ENCODE measurements at regions not wholly inside any gene's neighbourhood (a gene's known extent, or its start where the extent isn't known, plus 50 kb on each side); places are given as distances from the start of the nearest gene placed in this dataset.

GRCh38 chr3:3503411-3503810, 295.8 kb upstream of the LRRN1 start:
- Histone ChIP-seq H4K20me1 (ENCODE audit: insufficient read depth) (no peaks in the 10 kb centered on the region), H3K27me3 (ENCODE audit: insufficient read depth, low read depth) (no peaks in the 10 kb centered on the region), H3K79me2 (ENCODE audit: low read depth) (no peaks in the 10 kb centered on the region), H3K4me3 (no peak overlapping the region), H3F3A (ENCODE audit: insufficient read depth, low read depth) (no peaks in the 10 kb centered on the region), H2AFZ (no peak overlapping the region), H3K4me1 (replicated peaks; ENCODE audit: insufficient read depth) (no peaks in the 10 kb centered on the region), H3K36me3 (ENCODE audit: low read depth) (no peaks in the 10 kb centered on the region), H3K27ac (no peak overlapping the region), H3K4me2 (no peak overlapping the region), H3K9me2 (ENCODE audit: insufficient read depth) (no peaks in the 10 kb centered on the region), H3K9me3 (ENCODE audit: insufficient read depth, low read depth) (no peaks in the 10 kb centered on the region)
- CTCF ChIA-PET = no interaction called here
- no TSS peak for BruUV-seq (replicated peaks)
- DNase-seq = no peak
- no peak for TF ChIP-seq EZH2 (IDR thresholded peaks at IDR 0.05; ENCODE audit: low read depth)
- TF ChIP-seq, protein P1, sequence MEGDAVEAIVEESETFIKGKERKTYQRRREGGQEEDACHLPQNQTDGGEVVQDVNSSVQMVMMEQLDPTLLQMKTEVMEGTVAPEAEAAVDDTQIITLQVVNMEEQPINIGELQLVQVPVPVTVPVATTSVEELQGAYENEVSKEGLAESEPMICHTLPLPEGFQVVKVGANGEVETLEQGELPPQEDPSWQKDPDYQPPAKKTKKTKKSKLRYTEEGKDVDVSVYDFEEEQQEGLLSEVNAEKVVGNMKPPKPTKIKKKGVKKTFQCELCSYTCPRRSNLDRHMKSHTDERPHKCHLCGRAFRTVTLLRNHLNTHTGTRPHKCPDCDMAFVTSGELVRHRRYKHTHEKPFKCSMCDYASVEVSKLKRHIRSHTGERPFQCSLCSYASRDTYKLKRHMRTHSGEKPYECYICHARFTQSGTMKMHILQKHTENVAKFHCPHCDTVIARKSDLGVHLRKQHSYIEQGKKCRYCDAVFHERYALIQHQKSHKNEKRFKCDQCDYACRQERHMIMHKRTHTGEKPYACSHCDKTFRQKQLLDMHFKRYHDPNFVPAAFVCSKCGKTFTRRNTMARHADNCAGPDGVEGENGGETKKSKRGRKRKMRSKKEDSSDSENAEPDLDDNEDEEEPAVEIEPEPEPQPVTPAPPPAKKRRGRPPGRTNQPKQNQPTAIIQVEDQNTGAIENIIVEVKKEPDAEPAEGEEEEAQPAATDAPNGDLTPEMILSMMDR (conservative IDR thresholded peaks at IDR 0.05) = no peak
- POLR2A ChIA-PET (ENCODE audit: unreplicated experiment) = no interaction called here
- intact Hi-C loops (cut with micrococcal nuclease; ENCODE audit: unreplicated experiment) = no loop called here

DNA sequence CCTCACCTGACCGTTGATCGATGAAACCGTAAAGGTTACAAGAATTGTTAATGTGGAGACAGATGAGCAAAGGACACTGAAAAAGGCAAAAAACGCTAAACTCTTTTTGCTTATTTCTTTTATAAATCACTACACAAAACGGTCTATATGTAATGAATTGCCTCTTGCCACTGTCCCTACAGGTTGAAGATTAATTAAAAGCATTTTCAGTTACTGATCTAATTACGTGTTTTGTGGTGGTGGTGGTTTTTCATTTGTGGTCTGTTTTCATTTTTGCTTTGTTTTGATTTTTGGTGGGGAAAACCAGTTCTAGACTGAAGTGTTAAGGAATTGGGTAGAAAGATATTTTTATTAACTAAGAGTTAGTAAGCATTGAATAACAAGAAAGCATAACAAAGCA, 299.2 kb upstream of the LRRN1 start:
- CTCF ChIA-PET = no interaction called here
- H3K4me1 ChIP-seq (replicated peaks; ENCODE audit: insufficient read depth) = no peaks in the 10 kb centered on the region
- no peaks in the 10 kb centered on the region for H3F3A ChIP-seq (ENCODE audit: insufficient read depth, low read depth)
- no peaks in the 10 kb centered on the region for H3K36me3 ChIP-seq (ENCODE audit: low read depth)
- TF ChIP-seq, protein P1 (conservative IDR thresholded peaks at IDR 0.05) = no peak
- H4K20me1 ChIP-seq (ENCODE audit: insufficient read depth) = no peaks in the 10 kb centered on the region
- H3K27ac ChIP-seq = no peak overlapping the region
- intact Hi-C loops (cut with micrococcal nuclease; ENCODE audit: unreplicated experiment) = loop anchor here (10.0 kb wide), 1 partner anchor 495 kb away; no protein-coding TSS in a partner anchor
- BruUV-seq (replicated peaks) = no TSS peak
- DNase-seq = no peak
- H3K9me3 ChIP-seq (ENCODE audit: insufficient read depth, low read depth) = no peaks in the 10 kb centered on the region
- H3K4me2 ChIP-seq = no peak overlapping the region
- no peaks in the 10 kb centered on the region for H3K9me2 ChIP-seq (ENCODE audit: insufficient read depth)
- no peak overlapping the region for H2AFZ ChIP-seq
- no peak overlapping the region for H3K4me3 ChIP-seq
- POLR2A ChIA-PET (ENCODE audit: unreplicated experiment) = no interaction called here
- H3K79me2 ChIP-seq (ENCODE audit: low read depth) = no peaks in the 10 kb centered on the region
- H3K27me3 ChIP-seq (ENCODE audit: insufficient read depth, low read depth) = no peaks in the 10 kb centered on the region

DNA sequence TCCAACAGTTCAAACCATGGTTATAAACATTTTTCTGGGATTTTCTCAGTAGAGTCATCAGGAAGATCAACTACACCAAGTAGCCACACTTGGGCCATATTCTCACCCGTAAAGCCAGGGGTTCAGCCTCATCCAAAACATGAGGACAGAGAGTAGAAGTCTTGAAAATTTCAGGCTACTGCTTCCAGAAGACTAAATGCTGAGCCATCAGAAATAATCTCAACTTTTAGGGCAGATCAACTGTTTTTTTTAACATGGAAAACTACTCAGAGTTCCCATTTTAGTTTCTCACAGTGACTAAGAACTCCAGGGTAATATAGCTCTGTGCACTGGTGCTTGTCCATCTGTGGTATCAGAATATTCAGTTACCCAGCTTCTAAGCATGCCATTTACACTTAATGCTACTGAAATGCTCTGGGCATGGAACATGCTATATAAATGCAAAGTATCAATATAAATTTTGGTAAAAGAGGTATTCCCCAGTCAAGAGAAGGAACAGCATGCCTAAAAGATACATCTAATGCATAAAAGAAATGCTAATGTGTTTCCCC, 300.1 kb upstream of the LRRN1 start:
- ChIA-PET POLR2A (ENCODE audit: unreplicated experiment) (no interaction called here), CTCF (no interaction called here)
- Histone ChIP-seq H3K4me2 (no peak overlapping the region), H3K9me3 (ENCODE audit: insufficient read depth, low read depth) (no peaks in the 10 kb centered on the region), H3K27ac (no peak overlapping the region), H2AFZ (no peak overlapping the region), H4K20me1 (ENCODE audit: insufficient read depth) (no peaks in the 10 kb centered on the region), H3K9me2 (ENCODE audit: insufficient read depth) (no peaks in the 10 kb centered on the region), H3K4me3 (no peak overlapping the region), H3F3A (ENCODE audit: insufficient read depth, low read depth) (no peaks in the 10 kb centered on the region), H3K36me3 (ENCODE audit: low read depth) (no peaks in the 10 kb centered on the region), H3K4me1 (replicated peaks; ENCODE audit: insufficient read depth) (no peaks in the 10 kb centered on the region), H3K27me3 (ENCODE audit: insufficient read depth, low read depth) (no peaks in the 10 kb centered on the region), H3K79me2 (ENCODE audit: low read depth) (no peaks in the 10 kb centered on the region)
- no peak for DNase-seq
- TF ChIP-seq EZH2 (IDR thresholded peaks at IDR 0.05; ENCODE audit: low read depth) = no peak
- TF ChIP-seq, protein P1 (conservative IDR thresholded peaks at IDR 0.05) = no peak
- intact Hi-C loops (cut with micrococcal nuclease; ENCODE audit: unreplicated experiment) = loop anchor here (10.0 kb wide), 1 partner anchor 496 kb away; no protein-coding TSS in a partner anchor
- BruUV-seq (replicated peaks) = no TSS peak

Measured in PC-9 (cell line).